Activated naive CD4-positive, alpha-beta T cell treated with anti-CD3 and anti-CD28 coated beads, Interleukin-2, amount 50 U/mL, for 72 hours (primary cell): ENCODE measurements at regions not wholly inside any gene's neighbourhood (a gene's known extent, or its start where the extent isn't known, plus 50 kb on each side); places are given as distances from the start of the nearest gene placed in this dataset.

Experiments
- ATAC-seq, 2 donors: fragments of 150-1000 bp; cut with Tn5 transposase; 2 replicates each; pipeline ENCODE4 v1.10.0; 2021; ENCODE audit warnings: mild to moderate bottlenecking in 2 of 2, moderate library complexity in 2 of 2
- DNase-seq, 2 donors: peaks; one replicate each; pipeline ENCODE4 v3.0.0; 2021 to 2022; ENCODE audit warnings: low spot score in 2 of 2
- H3K27ac Mint-ChIP-seq, 2 donors: one replicate each; pipeline ENCODE4 v1.8.0; 2022; ENCODE audit warnings: mild to moderate bottlenecking in 2 of 2, mixed read lengths in 2 of 2
- H3K36me3 Mint-ChIP-seq, 2 donors: one replicate each; pipeline ENCODE4 v1.8.0; 2022; ENCODE audit warnings: mixed read lengths in 2 of 2
- H3K9me3 Mint-ChIP-seq, 2 donors: one replicate each; pipeline ENCODE4 v1.8.0; 2022; ENCODE audit warnings: mixed read lengths in 2 of 2

DNA sequence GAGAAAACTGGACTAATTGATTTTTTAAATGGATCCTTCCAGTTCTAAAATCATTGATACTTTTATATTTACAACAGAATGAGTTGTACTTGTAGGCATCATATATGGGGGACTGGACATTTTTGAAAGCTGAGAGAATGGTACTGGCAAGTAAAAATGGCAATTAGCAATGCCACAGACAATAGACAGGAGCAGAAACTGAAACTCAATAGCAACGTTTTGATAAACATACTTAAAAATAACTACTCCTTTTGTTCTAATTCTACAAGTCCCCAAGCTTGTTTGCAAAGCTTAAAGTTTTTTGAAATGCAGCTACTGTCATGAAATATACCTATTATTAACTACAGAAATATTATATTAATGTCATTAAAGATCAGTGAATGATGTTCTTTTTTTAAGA lies 52.8 kb upstream of the FBXL7 start:
- Mint-ChIP-seq H3K9me3 (peaks cover 0 to 14% of the 10 kb centered on the region in 2 donors), H3K36me3 (no peaks in the 10 kb centered on the region), H3K27ac (no peak overlapping the region)
- ATAC-seq (no peak), DNase-seq (no peak)

DNA sequence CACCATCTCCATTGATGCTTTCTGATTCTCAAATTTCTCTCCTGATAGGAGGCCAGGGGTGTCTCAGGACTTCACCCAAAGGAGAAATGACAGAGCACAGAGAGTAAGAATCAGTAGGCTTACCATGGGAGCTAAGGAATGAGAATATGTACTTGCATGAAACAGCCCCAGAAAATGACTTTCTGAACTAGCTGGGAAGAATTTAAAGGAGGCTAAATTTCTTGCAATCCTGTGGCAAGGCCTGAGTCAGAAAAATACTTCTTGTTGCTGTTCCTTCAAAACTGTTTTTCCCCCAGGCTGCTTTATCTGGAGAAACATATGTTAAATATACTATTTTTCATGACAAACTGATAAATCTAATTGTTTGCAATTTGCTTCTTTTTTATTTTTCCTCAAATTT lies 53.4 kb upstream of the FBXL7 start:
- ATAC-seq (no peak), DNase-seq (no peak)
- peaks cover 0 to 14% of the 10 kb centered on the region in 2 donors for H3K9me3 Mint-ChIP-seq
- no peak overlapping the region for H3K27ac Mint-ChIP-seq
- no peaks in the 10 kb centered on the region for H3K36me3 Mint-ChIP-seq

DNA sequence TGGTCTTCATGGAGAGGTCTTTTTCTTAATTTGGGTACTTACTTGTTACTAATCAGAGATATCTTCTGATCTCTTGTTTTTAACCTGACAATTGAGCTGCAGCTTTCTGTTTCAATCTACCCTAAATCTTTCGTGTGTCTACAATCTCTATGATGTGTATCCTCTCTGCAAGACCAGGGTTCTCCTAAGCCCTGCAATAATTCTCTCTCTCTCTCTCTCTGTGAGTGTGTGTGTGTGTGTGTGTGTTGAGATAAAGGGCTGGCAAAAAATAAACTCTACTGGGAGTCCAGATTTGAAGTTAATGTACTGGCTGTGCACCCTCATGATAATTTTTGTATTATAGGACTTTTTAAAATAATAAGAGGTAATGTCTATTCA lies 57.8 kb upstream of the FBXL7 start:
- ATAC-seq (no peak), DNase-seq (no peak)
- Mint-ChIP-seq H3K36me3 (no peaks in the 10 kb centered on the region), H3K9me3 (peaks cover 5 to 14% of the 10 kb centered on the region in 2 donors), H3K27ac (no peak overlapping the region)

DNA sequence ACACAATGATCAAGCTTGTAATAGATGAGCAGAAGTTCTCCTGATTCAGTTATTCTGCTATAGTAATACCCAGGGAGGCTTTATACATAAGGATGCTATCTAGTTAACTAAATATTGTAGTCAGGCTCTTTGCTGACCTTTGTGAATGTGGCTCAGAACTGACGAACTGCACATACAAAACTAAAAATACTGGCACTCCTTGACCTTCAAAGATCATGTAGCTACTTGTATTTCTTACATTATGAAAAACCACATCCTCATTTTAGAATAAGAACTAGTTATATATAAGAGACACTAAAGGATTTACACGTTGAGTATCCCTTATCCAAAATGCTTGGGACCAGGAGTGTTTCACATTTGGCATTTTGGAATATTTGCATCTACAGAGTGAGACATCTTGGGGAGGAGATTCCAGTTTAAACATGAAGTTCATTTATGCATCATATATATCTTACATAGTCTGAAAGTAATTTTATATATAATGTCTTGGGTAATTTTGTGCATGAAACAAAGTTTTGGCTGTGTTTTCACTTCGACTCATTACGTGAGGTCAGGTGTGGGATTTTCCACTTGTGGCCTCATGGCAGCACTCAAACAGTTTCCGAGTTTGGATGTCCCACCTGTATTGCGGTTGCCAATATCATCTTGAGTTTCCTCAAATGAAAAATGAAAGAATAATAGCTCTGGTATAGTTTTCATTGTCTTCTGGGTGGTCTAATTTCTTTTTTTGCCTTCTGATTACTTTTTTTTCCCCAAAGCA lies 58.4 kb upstream of the FBXL7 start:
- peaks cover 5 to 14% of the 10 kb centered on the region in 2 donors for H3K9me3 Mint-ChIP-seq
- no peak for DNase-seq
- H3K27ac Mint-ChIP-seq = no peak overlapping the region
- no peak for ATAC-seq
- H3K36me3 Mint-ChIP-seq = no peaks in the 10 kb centered on the region

DNA sequence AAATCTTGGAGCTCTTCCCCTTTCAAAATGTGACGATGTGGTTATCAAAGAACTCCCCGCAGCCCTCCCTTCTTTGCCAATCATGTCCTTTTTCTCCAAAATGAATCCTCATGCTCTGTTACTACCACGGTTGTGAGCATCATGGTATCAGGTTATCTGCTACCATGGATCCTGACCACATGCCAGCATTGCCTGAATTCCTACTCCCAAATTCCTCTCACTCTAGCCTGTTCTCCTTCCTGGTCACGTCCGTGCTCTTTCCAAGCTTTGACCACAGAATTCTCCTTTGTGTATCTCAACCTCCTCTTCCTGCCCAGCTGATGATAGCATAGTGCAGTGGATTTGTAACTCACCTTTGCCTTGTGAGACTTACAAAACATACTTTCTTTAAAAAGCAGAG lies 59.5 kb upstream of the FBXL7 start:
- Mint-ChIP-seq H3K36me3 (no peaks in the 10 kb centered on the region), H3K27ac (no peak overlapping the region), H3K9me3 (peaks cover 5 to 12% of the 10 kb centered on the region in 2 donors)
- no peak for DNase-seq
- ATAC-seq = no peak

DNA sequence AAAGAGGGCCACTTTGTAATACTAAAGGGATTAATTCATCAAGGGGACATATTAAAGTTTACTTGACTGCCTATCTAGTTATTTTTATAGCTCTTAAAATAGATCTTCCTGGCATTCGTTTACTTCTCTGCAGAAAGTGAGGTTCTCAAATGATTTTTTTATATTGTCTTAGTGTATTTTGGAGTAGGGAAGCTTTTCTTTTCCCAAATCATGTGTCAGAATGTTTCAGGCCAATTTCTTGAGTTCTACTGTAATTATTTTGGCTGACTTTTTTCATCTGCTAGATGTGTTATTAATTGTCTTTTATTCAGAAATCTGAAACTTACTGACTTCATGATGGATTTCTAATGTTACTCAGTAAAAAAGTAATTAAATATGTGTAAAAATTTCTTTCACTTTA lies 60.2 kb upstream of the FBXL7 start:
- no peak overlapping the region for H3K27ac Mint-ChIP-seq
- DNase-seq (no peak), ATAC-seq (no peak)
- no peaks in the 10 kb centered on the region for H3K36me3 Mint-ChIP-seq
- H3K9me3 Mint-ChIP-seq = peaks cover 5 to 11% of the 10 kb centered on the region in 2 donors

DNA sequence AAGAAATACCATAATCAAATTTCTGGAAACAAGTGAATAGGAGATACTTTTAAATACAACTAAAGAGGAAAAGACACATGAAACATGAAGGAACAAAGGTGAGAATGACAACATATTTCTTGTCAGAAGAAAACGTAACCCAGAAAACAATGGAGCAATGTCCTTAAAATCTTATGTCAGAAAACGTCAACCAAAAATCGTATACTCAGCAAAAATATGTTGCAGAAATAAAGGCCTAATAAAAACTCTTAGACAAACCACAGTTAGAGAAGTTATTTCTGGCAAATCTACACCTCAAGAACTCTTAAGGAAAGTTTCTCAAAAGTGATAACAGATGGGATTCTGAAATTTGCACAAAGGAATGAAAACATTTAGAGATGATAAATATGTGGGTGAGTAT lies 66.3 kb upstream of the FBXL7 start:
- peaks cover 5 to 10% of the 10 kb centered on the region in 2 donors for H3K9me3 Mint-ChIP-seq
- DNase-seq = no peak
- no peak overlapping the region for H3K27ac Mint-ChIP-seq
- no peaks in the 10 kb centered on the region for H3K36me3 Mint-ChIP-seq
- no peak for ATAC-seq

DNA sequence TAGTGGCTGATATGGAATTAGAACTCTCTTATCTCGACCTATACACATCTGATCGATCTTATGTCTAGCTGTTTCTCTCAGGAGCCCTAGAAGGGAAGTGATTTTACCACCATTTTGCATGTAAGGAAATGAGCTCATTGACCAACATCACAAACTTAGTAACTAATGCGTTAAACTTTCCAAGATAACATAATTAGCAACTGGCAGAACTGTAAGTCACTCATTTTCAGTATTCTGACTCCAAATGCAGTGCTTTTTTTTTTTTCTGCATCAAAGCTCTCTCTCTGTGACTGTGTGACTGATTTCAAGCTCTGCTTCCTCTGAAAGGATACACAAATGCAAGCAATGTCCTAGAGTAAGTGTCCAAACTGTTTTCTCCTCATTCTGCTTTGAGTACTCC lies 68.1 kb upstream of the FBXL7 start:
- H3K36me3 Mint-ChIP-seq = no peaks in the 10 kb centered on the region
- no peak for ATAC-seq
- no peak overlapping the region for H3K27ac Mint-ChIP-seq
- peaks cover 5 to 10% of the 10 kb centered on the region in 2 donors for H3K9me3 Mint-ChIP-seq
- DNase-seq = no peak

DNA sequence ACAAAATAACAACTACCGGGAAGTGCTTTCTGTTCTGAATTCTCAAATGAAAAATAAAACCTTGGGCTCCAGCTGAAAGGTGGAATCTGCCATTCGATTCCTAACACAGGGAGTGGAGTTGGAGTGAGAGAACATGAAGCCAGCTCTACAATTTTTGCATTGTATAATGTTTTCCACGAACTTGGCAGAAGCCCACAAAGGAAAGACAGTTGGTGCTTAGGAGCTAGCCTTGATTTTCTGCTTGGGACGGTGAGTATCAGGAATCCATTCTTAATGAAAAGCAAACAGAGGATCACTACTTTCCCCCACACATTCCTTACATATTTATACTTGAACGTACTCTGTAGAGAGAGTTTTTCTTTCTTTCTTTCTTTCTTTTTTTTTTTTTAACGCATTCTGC lies 74.2 kb upstream of the FBXL7 start:
- H3K36me3 Mint-ChIP-seq = no peaks in the 10 kb centered on the region
- H3K9me3 Mint-ChIP-seq = peaks cover 8 to 15% of the 10 kb centered on the region in 2 donors

DNA sequence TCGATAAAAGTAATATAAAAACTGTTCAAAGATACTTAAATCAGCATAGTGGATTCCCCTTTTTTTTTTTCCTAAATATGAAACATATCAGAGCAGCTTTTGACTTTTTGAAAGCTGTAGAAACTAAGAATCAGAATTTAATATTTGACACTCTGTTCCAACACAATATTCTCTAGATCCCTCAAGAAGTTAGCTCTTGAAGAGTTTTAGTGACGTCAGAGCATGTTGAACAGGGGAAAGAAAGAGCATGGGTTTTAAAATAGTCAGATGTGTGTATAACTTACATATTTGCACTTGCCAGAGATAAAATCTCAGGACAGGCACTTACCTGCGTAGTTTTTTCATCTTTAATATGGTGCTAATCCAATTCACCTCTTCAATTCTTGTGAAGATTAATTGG lies 75.2 kb upstream of the FBXL7 start:
- no peak overlapping the region for H3K27ac Mint-ChIP-seq
- no peak for DNase-seq
- peaks cover 3 to 13% of the 10 kb centered on the region in 2 donors for H3K9me3 Mint-ChIP-seq
- no peaks in the 10 kb centered on the region for H3K36me3 Mint-ChIP-seq
- ATAC-seq = no peak

More for the DNA sequence above, 74.2 kb upstream of the FBXL7 start:
- ATAC-seq (no peak), DNase-seq (no peak)
- no peak overlapping the region for H3K27ac Mint-ChIP-seq

DNA sequence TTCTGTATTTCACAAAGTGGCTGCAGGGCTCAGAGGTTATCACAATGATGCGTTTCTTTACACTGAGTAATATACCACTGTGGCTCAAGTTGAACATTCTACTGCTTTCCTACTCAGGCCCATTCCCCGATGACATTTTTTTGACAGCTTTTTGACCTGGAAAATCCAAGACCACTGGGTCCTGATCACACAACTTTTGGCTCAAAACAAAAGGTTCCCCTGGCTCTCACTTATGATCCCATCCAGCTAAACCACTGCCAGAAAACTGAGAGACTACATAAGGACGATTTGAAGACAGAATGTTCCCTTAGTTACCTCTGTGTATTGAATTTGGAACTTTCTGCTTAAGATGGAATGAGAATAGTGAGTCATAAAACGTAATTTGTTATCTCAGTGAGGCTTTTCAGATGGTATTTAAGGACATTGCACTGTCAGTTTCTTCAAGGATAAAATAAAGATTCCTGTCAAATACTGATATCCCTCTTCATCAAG lies 78.0 kb upstream of the FBXL7 start:
- DNase-seq = no peak
- Mint-ChIP-seq H3K9me3 (peaks cover 9 to 22% of the 10 kb centered on the region in 2 donors), H3K36me3 (no peaks in the 10 kb centered on the region), H3K27ac (no peak overlapping the region)
- ATAC-seq = no peak

DNA sequence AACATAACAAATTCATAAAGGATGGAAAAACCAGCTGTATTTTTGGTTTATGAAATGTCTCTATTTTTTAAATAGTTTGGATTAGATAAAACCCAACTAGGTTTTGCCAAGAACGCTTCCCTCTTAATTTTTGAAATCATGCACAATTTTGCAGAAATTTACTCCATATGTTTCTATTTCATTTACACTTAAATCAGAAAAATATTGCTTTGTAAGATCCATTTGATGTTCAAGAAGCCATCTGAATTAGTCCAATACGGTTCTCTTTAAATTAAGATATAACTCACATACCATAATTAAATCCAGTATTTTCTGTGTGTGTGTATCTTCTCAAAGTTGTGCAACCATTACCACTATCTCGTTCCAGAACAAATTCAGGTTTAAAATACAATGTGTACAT lies 78.6 kb upstream of the FBXL7 start:
- peaks cover 9 to 21% of the 10 kb centered on the region in 2 donors for H3K9me3 Mint-ChIP-seq
- H3K27ac Mint-ChIP-seq = no peak overlapping the region
- DNase-seq (no peak), ATAC-seq (no peak)
- H3K36me3 Mint-ChIP-seq = no peaks in the 10 kb centered on the region

DNA sequence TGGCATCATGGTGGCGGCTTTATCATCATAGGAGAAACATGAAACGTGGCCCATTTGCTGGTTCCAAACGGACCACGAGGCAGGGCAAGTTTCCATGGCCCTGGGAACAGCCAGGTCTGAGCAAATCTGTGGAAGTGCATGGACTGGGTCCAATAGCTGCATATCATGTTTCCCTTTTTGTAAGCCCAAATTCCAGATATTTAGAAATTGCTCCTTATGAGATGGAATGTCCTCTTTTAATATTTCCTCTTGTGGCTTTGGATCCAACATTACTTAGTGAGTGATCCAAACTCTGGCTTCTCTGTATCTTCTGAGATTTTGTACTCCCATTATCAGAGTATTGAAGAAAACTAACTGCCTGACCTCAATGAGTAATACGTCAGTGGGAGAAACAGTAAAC lies 79.8 kb upstream of the FBXL7 start:
- H3K27ac Mint-ChIP-seq = no peak overlapping the region
- DNase-seq = no peak
- no peaks in the 10 kb centered on the region for H3K36me3 Mint-ChIP-seq
- peaks cover 10 to 16% of the 10 kb centered on the region in 2 donors for H3K9me3 Mint-ChIP-seq
- no peak for ATAC-seq

DNA sequence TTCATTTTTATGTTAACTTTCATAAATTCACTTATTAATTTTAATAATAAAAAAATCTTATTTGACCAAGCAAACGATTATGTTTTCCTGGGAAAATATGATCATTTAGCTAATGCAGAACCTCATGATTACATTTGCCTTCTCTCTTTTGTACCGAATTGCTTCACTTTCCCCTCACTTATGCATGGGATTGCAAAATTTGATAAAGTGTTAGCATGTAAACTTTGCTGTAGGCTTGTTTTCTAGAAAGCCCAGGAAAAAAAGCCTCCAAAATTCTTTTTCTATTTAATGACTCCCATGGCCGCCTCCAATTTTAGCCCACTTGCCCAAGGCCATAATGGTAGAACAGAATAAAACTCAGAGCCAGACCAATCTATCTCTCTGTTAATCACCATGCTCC lies 82.8 kb upstream of the FBXL7 start:
- ATAC-seq (no peak), DNase-seq (no peak)
- Mint-ChIP-seq H3K27ac (no peak overlapping the region), H3K36me3 (peaks cover 0 to 6% of the 10 kb centered on the region in 2 donors), H3K9me3 (peaks cover 26 to 29% of the 10 kb centered on the region in 2 donors)

DNA sequence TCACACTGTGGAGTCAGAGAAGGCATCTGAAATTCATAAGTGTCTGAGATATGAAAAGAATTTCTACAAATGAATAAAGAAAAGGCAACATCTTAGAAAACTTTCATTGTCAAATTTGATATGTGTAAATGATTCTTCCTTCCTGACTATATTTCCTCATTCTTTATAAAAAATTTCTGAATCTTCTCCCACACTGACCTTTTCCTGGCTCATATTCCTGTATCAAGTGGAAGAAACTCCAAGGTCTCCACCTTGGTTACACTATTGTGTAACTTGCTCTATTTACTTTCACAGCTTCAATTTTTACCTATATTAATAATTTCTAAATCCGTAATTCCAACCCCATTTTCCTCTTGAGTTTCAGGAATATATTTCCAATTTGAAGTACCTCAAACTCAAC lies 93.5 kb upstream of the FBXL7 start:
- no peaks in the 10 kb centered on the region for H3K36me3 Mint-ChIP-seq
- peaks cover 8 to 14% of the 10 kb centered on the region in 2 donors for H3K9me3 Mint-ChIP-seq
- DNase-seq (no peak), ATAC-seq (no peak)
- H3K27ac Mint-ChIP-seq = no peak overlapping the region

DNA sequence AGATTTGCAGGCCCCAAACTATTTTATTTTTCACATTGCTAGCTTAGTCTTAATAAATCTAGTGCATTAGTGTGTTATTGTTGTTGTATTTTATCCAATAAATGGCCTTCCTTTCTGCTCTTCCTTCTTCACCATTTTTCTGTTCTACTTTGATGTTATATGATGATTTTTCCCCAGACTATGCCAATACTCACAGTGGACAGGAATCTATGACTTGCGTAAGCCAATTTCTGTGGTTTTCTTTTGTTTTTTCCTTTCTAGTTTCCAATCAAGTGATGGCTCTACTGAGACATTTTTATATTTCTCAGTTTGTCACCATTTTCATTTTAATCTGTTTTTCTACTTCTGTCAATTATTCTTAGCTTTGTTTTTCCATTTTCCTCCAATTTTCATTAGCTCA lies 106.8 kb upstream of the FBXL7 start:
- DNase-seq (no peak), ATAC-seq (no peak)
- Mint-ChIP-seq H3K9me3 (peaks cover 0 to 3% of the 10 kb centered on the region in 2 donors), H3K27ac (no peak overlapping the region), H3K36me3 (no peaks in the 10 kb centered on the region)

DNA sequence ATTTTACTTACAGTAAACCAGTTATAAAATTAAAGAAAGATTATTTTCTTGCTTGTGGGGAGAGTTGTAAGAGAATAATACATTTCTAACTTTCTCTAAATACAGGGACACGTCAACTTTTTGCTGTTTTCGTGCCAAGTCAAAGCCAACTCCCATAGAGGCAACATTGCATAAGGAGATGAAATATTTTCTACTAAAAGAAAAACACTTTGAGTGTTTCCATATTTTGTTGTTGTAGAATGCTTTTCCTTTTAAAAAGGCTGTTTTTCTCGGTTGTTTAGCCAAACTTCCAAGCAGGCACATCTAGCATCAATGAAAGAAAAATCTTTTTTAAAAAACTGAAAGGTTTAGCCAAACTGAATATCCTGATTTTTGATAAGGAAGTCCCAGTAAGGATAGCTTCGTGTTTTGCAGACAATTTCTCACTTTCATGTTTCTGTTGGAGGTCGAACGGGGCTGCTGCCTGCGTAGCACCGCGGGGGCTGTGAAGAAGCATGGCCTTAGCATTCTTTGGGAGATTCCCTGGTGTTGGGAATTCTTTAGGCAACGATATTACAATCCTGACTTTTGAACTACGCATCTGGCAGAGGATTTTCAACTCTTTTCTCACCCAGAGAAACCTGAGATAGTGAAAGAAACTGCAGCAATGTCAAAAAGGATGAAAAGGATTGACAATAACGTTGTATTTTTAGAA lies 108.1 kb upstream of the FBXL7 start:
- DNase-seq = no peak
- Mint-ChIP-seq H3K9me3 (peaks cover 5 to 11% of the 10 kb centered on the region in 2 donors), H3K36me3 (no peaks in the 10 kb centered on the region), H3K27ac (no peak overlapping the region)
- no peak for ATAC-seq

DNA sequence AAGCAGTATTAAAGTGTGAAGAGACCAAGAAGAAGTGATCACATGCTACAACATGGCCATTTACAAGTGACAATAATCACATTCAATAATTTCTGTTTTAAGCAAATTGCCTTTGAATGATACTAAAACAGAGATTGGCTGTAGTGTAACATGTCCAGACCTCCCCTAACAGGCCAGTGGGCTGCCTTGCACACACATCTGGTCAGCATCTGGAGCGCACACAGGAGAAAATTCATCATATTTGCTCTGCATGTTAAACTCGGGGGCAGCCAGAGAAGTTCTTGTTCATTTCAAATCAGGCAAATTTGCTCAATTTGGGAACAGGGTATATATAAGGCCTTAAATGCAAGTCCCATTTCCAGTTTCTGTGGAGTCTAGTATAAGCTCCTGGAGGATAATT lies 111.1 kb upstream of the FBXL7 start:
- ATAC-seq (no peak), DNase-seq (no peak)
- peaks cover 11 to 17% of the 10 kb centered on the region in 2 donors for H3K9me3 Mint-ChIP-seq
- no peak overlapping the region for H3K27ac Mint-ChIP-seq
- H3K36me3 Mint-ChIP-seq = no peaks in the 10 kb centered on the region
